ENCODE measurements at regions not wholly inside any gene's neighbourhood (a gene's known extent, or its start where the extent isn't known, plus 50 kb on each side); places are given as distances from the start of the nearest gene placed in this dataset.

GRCh38 chr6:122904166-122904565 lies 91.9 kb upstream of the CLVS2 start:
- Histone ChIP-seq H3K4me3 (ENCODE audit: control extremely low read depth in 1 of 5, extremely low read depth in 1 of 5, insufficient read depth in 1 of 5, low read depth in 2 of 5, low read length in 4 of 5) (no peak overlapping the region), H3K79me2 (ENCODE audit: control insufficient read depth, insufficient read depth, low read length) (no peaks in the 10 kb centered on the region), H3K9ac (ENCODE audit: low read length) (no peak overlapping the region), H3K4me1 (ENCODE audit: control insufficient read depth in 2 of 2, insufficient read depth in 2 of 2, low read length in 2 of 2) (no peaks in the 10 kb centered on the region), H3K4me2 (replicated peaks; ENCODE audit: low read depth, low read length, poor library complexity, severe bottlenecking) (no peak overlapping the region), H2AFZ (ENCODE audit: insufficient read depth, low read depth, low read length, poor library complexity, severe bottlenecking) (no peak overlapping the region), H3K36me3 (replicated peaks in 1 of 2; ENCODE audit: control extremely low read depth in 1 of 2, control insufficient read depth in 1 of 2, extremely low read depth in 1 of 2, insufficient read depth in 2 of 2, low read length in 1 of 2) (no peaks in the 10 kb centered on the region), H4K20me1 (ENCODE audit: control insufficient read depth, insufficient read depth, low read length, poor library complexity, severe bottlenecking) (no peaks in the 10 kb centered on the region), H3K27ac (ENCODE audit: low read length in 2 of 2) (no peak overlapping the region), H3K9me3 (ENCODE audit: control extremely low read depth in 1 of 3, control insufficient read depth in 2 of 3, insufficient read depth in 1 of 3, low read length in 2 of 3) (no peaks in the 10 kb centered on the region), H3K27me3 (replicated peaks in 1 of 4; ENCODE audit: control extremely low read depth in 1 of 4, control insufficient read depth in 3 of 4, insufficient read depth in 4 of 4, low read length in 3 of 4) (no peaks in the 10 kb centered on the region)
- CTCF ChIA-PET, result no interaction called here
- DNase-seq (no peak), ATAC-seq (ENCODE audit: low read depth) (no peak)
- no CpG with 5 or more reads among the region's 5 CpGs for WGBS (ENCODE audit: insufficient coverage)
- TF ChIP-seq CTCF (IDR thresholded peaks at IDR 0.05) (no peak), EZH2 (IDR thresholded peaks at IDR 0.05; ENCODE audit: borderline replicate concordance, insufficient read depth, low read depth, low read length, poor library complexity, severe bottlenecking) (no peak)
- intact Hi-C loops (cut with micrococcal nuclease), result no loop called here
- POLR2A ChIA-PET, result no interaction called here
- H3K4me1 Mint-ChIP-seq, result no peaks in the 10 kb centered on the region
- H3K27me3 Mint-ChIP-seq, result no peaks in the 10 kb centered on the region
- no peak overlapping the region for H3K4me3 Mint-ChIP-seq
- no peak overlapping the region for H3K27ac Mint-ChIP-seq
- H3K9me3 Mint-ChIP-seq (ENCODE audit: insufficient read depth), result no peaks in the 10 kb centered on the region

DNA sequence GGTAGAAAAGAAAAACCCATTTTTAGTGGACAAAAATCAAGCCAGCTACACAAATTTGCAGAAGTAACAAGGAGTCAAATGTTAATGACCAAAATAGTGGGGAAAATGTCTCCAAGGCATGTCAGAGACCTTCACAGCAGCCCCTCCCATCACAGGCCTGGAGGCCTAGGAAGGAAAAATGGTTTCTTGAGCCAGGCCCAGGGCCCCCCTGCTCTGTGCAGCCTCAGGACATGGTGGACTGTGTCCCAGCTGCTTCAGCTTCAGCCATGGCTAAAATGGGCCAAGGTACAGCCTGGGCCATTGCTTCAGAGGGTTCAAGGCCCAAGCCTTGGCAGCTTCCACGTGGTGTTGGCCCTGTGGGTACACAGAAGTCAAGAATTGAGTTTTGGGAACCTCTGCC lies 82.5 kb upstream of the CLVS2 start:
- intact Hi-C loops (cut with micrococcal nuclease), result no loop called here
- no peak overlapping the region for H3K27ac ChIP-seq (ENCODE audit: low read length in 2 of 2)
- H3K4me3 Mint-ChIP-seq, result no peak overlapping the region
- H3K79me2 ChIP-seq (ENCODE audit: control insufficient read depth, insufficient read depth, low read length), result no peaks in the 10 kb centered on the region
- no peaks in the 10 kb centered on the region for H3K36me3 ChIP-seq (replicated peaks in 1 of 2; ENCODE audit: control extremely low read depth in 1 of 2, control insufficient read depth in 1 of 2, extremely low read depth in 1 of 2, insufficient read depth in 2 of 2, low read length in 1 of 2)
- 13% methylated on average over 1 of the region's 1 CpG for WGBS (ENCODE audit: insufficient coverage)
- ATAC-seq (ENCODE audit: low read depth) (no peak), DNase-seq (no peak)
- peaks cover 13% of the 10 kb centered on the region for H3K9me3 Mint-ChIP-seq (ENCODE audit: insufficient read depth)
- no peaks in the 10 kb centered on the region for H4K20me1 ChIP-seq (ENCODE audit: control insufficient read depth, insufficient read depth, low read length, poor library complexity, severe bottlenecking)
- POLR2A ChIA-PET, result no interaction called here
- H3K4me3 ChIP-seq (ENCODE audit: control extremely low read depth in 1 of 5, extremely low read depth in 1 of 5, insufficient read depth in 1 of 5, low read depth in 2 of 5, low read length in 4 of 5), result no peak overlapping the region
- no peak overlapping the region for H3K4me2 ChIP-seq (replicated peaks; ENCODE audit: low read depth, low read length, poor library complexity, severe bottlenecking)
- CTCF ChIA-PET, result no interaction called here
- H3K9ac ChIP-seq (ENCODE audit: low read length), result no peak overlapping the region
- no peaks in the 10 kb centered on the region for H3K4me1 ChIP-seq (ENCODE audit: control insufficient read depth in 2 of 2, insufficient read depth in 2 of 2, low read length in 2 of 2)
- H3K9me3 ChIP-seq (ENCODE audit: control extremely low read depth in 1 of 3, control insufficient read depth in 2 of 3, insufficient read depth in 1 of 3, low read length in 2 of 3), result peaks cover 0 to 9% (median 7%) of the 10 kb centered on the region in 3 donors
- H3K27me3 ChIP-seq (replicated peaks in 1 of 4; ENCODE audit: control extremely low read depth in 1 of 4, control insufficient read depth in 3 of 4, insufficient read depth in 4 of 4, low read length in 3 of 4), result no peaks in the 10 kb centered on the region
- peaks cover 3% of the 10 kb centered on the region for H3K27me3 Mint-ChIP-seq
- H3K4me1 Mint-ChIP-seq, result no peaks in the 10 kb centered on the region
- TF ChIP-seq EZH2 (IDR thresholded peaks at IDR 0.05; ENCODE audit: borderline replicate concordance, insufficient read depth, low read depth, low read length, poor library complexity, severe bottlenecking), result no peak
- no peak for TF ChIP-seq CTCF (IDR thresholded peaks at IDR 0.05)
- no peak overlapping the region for H3K27ac Mint-ChIP-seq
- no peak overlapping the region for H2AFZ ChIP-seq (ENCODE audit: insufficient read depth, low read depth, low read length, poor library complexity, severe bottlenecking)
